ENCODE measurements at regions not wholly inside any gene's neighbourhood (a gene's known extent, or its start where the extent isn't known, plus 50 kb on each side); places are given as distances from the start of the nearest gene placed in this dataset.

DNA sequence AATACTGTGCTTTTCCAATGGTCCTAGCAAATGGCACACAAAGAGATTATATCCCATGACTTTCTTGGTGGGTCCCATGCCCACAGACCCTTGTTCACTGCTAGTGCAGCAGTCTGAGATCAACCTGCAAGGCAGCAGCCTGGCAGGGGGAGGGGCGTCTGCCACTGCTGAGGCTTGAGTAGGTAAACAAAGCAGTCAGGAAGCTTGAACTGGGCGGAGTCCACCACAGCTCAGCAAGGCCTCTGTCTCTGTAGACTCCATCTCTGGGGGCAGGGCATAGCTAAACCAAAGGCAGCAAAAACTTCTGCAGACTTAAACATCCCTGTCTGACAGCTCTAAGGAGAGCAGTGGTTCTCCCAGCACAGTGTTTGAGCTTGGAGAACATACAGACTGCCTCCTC, 82.9 kb downstream of the ZNF737 start:
- 36% methylated on average over 2 of the region's 2 CpGs for WGBS

DNA sequence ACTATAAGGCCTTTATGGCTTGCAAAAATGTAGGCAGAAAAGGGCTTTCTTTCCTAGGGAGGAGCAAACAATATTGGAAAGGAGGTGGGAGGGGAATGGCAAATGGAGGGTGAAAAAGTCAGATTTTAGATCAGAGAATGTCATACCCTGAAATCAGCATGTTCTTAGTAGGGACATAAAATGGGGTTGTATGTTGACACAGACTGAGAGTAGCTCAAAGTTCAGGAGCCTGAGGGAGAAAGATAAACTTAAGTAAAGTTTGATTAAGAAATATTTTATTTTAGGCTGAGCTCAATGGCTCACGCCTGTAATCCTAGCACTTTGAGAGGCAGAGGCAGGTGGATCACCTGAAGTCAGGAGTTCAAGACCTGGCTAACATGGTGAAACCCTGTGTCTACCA, 83.8 kb downstream of the ZNF737 start:
- 93% methylated on average over 1 of the region's 1 CpG for WGBS
- no peak overlapping the region for H3K9ac ChIP-seq (ENCODE audit: low read length)
- no peak overlapping the region for H4K8ac ChIP-seq (ENCODE audit: low read length)
- H2AFZ ChIP-seq (ENCODE audit: low read depth, low read length) = no peak overlapping the region
- no peak overlapping the region for H2BK120ac ChIP-seq (ENCODE audit: low read depth, low read length)
- no peak overlapping the region for H2BK15ac ChIP-seq (ENCODE audit: low read depth, poor library complexity, severe bottlenecking)
- H3K27me3 ChIP-seq (ENCODE audit: control insufficient read depth in 1 of 2, insufficient read depth in 1 of 2, low read length in 2 of 2) = no peaks in the 10 kb centered on the region
- no peak overlapping the region for H3K18ac ChIP-seq (ENCODE audit: low read depth in 1 of 2, low read length in 2 of 2)
- no peak overlapping the region for H3K4ac ChIP-seq (ENCODE audit: low read depth in 1 of 2, low read length in 2 of 2)
- no peak for DNase-seq
- H3K4me3 ChIP-seq (ENCODE audit: insufficient read depth in 1 of 2, low read depth in 1 of 2, low read length in 2 of 2) = no peak overlapping the region
- H3K79me1 ChIP-seq (replicated peaks; ENCODE audit: low read length, poor library complexity, severe bottlenecking) = no peaks in the 10 kb centered on the region
- H4K91ac ChIP-seq (ENCODE audit: low read length) = no peak overlapping the region
- no peak overlapping the region for H2BK12ac ChIP-seq (ENCODE audit: low read length in 2 of 2)
- H3K14ac ChIP-seq (ENCODE audit: low read length in 2 of 2) = no peak overlapping the region
- H3K9me3 ChIP-seq (ENCODE audit: control insufficient read depth, low read length) = peaks cover 35% of the 10 kb centered on the region
- H3K36me3 ChIP-seq (ENCODE audit: control insufficient read depth in 1 of 2, insufficient read depth in 2 of 2, low read depth in 1 of 2, low read length in 2 of 2) = no peaks in the 10 kb centered on the region
- no peak overlapping the region for H3K4me2 ChIP-seq (ENCODE audit: low read length, poor library complexity, severe bottlenecking)
- H2BK5ac ChIP-seq (ENCODE audit: low read depth, low read length, poor library complexity, severe bottlenecking) = no peak overlapping the region
- no peak overlapping the region for H2AK5ac ChIP-seq (ENCODE audit: low read length, severe bottlenecking)
- H3K23ac ChIP-seq (ENCODE audit: low read length in 2 of 2) = no peak overlapping the region
- no peak overlapping the region for H3K27ac ChIP-seq (ENCODE audit: low read length, poor library complexity, severe bottlenecking)
- H3K4me1 ChIP-seq (ENCODE audit: control insufficient read depth, insufficient read depth, low read depth, low read length) = no peaks in the 10 kb centered on the region

More for the DNA sequence above, 82.9 kb downstream of the ZNF737 start:
- no peak overlapping the region for H2BK15ac ChIP-seq (ENCODE audit: low read depth, poor library complexity, severe bottlenecking)
- H3K27ac ChIP-seq (ENCODE audit: low read length, poor library complexity, severe bottlenecking) = no peak overlapping the region
- DNase-seq = no peak
- no peak overlapping the region for H3K14ac ChIP-seq (ENCODE audit: low read length in 2 of 2)
- no peak overlapping the region for H4K8ac ChIP-seq (ENCODE audit: low read length)
- peaks cover 32% of the 10 kb centered on the region for H3K9me3 ChIP-seq (ENCODE audit: control insufficient read depth, low read length)
- H3K4ac ChIP-seq (ENCODE audit: low read depth in 1 of 2, low read length in 2 of 2) = no peak overlapping the region
- no peaks in the 10 kb centered on the region for H3K4me1 ChIP-seq (ENCODE audit: control insufficient read depth, insufficient read depth, low read depth, low read length)
- H2BK12ac ChIP-seq (ENCODE audit: low read length in 2 of 2) = no peak overlapping the region
- H2BK5ac ChIP-seq (ENCODE audit: low read depth, low read length, poor library complexity, severe bottlenecking) = no peak overlapping the region
- H3K9ac ChIP-seq (ENCODE audit: low read length) = no peak overlapping the region
- H3K4me3 ChIP-seq (ENCODE audit: insufficient read depth in 1 of 2, low read depth in 1 of 2, low read length in 2 of 2) = no peak overlapping the region
- H3K23ac ChIP-seq (ENCODE audit: low read length in 2 of 2) = no peak overlapping the region
- no peak overlapping the region for H2AK5ac ChIP-seq (ENCODE audit: low read length, severe bottlenecking)
- no peaks in the 10 kb centered on the region for H3K27me3 ChIP-seq (ENCODE audit: control insufficient read depth in 1 of 2, insufficient read depth in 1 of 2, low read length in 2 of 2)
- H3K4me2 ChIP-seq (ENCODE audit: low read length, poor library complexity, severe bottlenecking) = no peak overlapping the region
- no peaks in the 10 kb centered on the region for H3K79me1 ChIP-seq (replicated peaks; ENCODE audit: low read length, poor library complexity, severe bottlenecking)
- H2AFZ ChIP-seq (ENCODE audit: low read depth, low read length) = no peak overlapping the region
- no peaks in the 10 kb centered on the region for H3K36me3 ChIP-seq (ENCODE audit: control insufficient read depth in 1 of 2, insufficient read depth in 2 of 2, low read depth in 1 of 2, low read length in 2 of 2)
- H3K18ac ChIP-seq (ENCODE audit: low read depth in 1 of 2, low read length in 2 of 2) = no peak overlapping the region
- H2BK120ac ChIP-seq (ENCODE audit: low read depth, low read length) = no peak overlapping the region
- no peak overlapping the region for H4K91ac ChIP-seq (ENCODE audit: low read length)

DNA sequence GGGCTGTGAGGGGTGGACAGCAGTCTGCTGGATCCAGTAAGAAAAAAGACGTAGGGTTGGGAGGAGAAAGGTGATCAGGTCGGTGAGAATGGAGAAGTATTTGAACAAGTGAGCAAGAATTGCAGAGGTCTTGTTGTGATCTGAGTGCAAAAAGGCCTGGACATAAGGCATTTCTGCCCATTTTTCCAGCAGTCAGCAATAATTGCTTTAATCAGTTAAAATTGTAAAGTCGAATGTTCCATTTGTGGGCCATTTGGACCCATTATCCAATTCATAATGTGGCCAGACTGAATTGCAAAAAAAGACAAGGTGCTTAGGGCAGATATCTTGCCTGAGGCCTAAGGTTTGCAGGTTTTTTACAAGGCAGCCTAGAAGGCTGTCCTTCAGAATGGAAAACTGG, 86.1 kb downstream of the ZNF737 start:
- Histone ChIP-seq H2BK15ac (ENCODE audit: low read depth, poor library complexity, severe bottlenecking) (no peak overlapping the region), H3K4ac (ENCODE audit: low read depth in 1 of 2, low read length in 2 of 2) (no peak overlapping the region), H2BK120ac (ENCODE audit: low read depth, low read length) (no peak overlapping the region), H2AK5ac (ENCODE audit: low read length, severe bottlenecking) (no peak overlapping the region), H2BK12ac (ENCODE audit: low read length in 2 of 2) (no peak overlapping the region), H3K79me1 (replicated peaks; ENCODE audit: low read length, poor library complexity, severe bottlenecking) (no peaks in the 10 kb centered on the region), H4K8ac (ENCODE audit: low read length) (no peak overlapping the region), H3K18ac (ENCODE audit: low read depth in 1 of 2, low read length in 2 of 2) (no peak overlapping the region), H3K9ac (ENCODE audit: low read length) (no peak overlapping the region), H3K4me1 (ENCODE audit: control insufficient read depth, insufficient read depth, low read depth, low read length) (no peaks in the 10 kb centered on the region), H3K27me3 (ENCODE audit: control insufficient read depth in 1 of 2, insufficient read depth in 1 of 2, low read length in 2 of 2) (no peaks in the 10 kb centered on the region), H3K4me2 (ENCODE audit: low read length, poor library complexity, severe bottlenecking) (no peak overlapping the region), H2BK5ac (ENCODE audit: low read depth, low read length, poor library complexity, severe bottlenecking) (no peak overlapping the region), H3K9me3 (ENCODE audit: control insufficient read depth, low read length) (peaks cover 53% of the 10 kb centered on the region), H3K4me3 (ENCODE audit: insufficient read depth in 1 of 2, low read depth in 1 of 2, low read length in 2 of 2) (no peak overlapping the region), H4K91ac (ENCODE audit: low read length) (no peak overlapping the region), H3K14ac (ENCODE audit: low read length in 2 of 2) (no peak overlapping the region), H3K27ac (ENCODE audit: low read length, poor library complexity, severe bottlenecking) (no peak overlapping the region), H2AFZ (ENCODE audit: low read depth, low read length) (no peak overlapping the region), H3K36me3 (ENCODE audit: control insufficient read depth in 1 of 2, insufficient read depth in 2 of 2, low read depth in 1 of 2, low read length in 2 of 2) (no peaks in the 10 kb centered on the region), H3K23ac (ENCODE audit: low read length in 2 of 2) (no peak overlapping the region)
- DNase-seq = no peak
- 53% methylated on average over 3 of the region's 3 CpGs for WGBS

DNA sequence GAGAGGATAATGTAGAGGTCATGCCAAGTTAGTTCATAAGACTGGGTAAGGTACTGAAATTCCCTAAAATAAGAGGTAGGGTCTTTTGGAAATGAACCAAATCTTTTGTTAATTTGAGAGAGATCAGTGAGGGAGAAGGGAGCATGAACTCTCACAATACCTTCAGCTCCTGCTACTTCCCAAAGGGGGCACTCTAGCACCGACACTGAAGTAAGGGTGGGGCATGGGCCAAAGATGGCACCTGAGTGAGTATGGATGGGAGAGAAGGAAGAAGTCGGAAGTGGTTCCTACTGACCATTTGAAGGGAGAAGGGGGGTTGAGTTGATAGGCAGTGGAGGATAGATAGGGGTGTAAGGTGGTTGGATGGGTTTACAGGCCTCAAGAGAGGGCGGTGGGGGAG, 86.6 kb downstream of the ZNF737 start:
- no peaks in the 10 kb centered on the region for H3K79me1 ChIP-seq (replicated peaks; ENCODE audit: low read length, poor library complexity, severe bottlenecking)

More for the DNA sequence above, 86.6 kb downstream of the ZNF737 start:
- Histone ChIP-seq H3K23ac (ENCODE audit: low read length in 2 of 2) (no peak overlapping the region), H4K8ac (ENCODE audit: low read length) (no peak overlapping the region), H3K9ac (ENCODE audit: low read length) (no peak overlapping the region), H2BK12ac (ENCODE audit: low read length in 2 of 2) (no peak overlapping the region), H2BK120ac (ENCODE audit: low read depth, low read length) (no peak overlapping the region), H3K4ac (ENCODE audit: low read depth in 1 of 2, low read length in 2 of 2) (no peak overlapping the region), H2BK15ac (ENCODE audit: low read depth, poor library complexity, severe bottlenecking) (no peak overlapping the region), H3K14ac (ENCODE audit: low read length in 2 of 2) (no peak overlapping the region), H3K4me3 (ENCODE audit: insufficient read depth in 1 of 2, low read depth in 1 of 2, low read length in 2 of 2) (no peak overlapping the region), H2BK5ac (ENCODE audit: low read depth, low read length, poor library complexity, severe bottlenecking) (no peak overlapping the region), H2AFZ (ENCODE audit: low read depth, low read length) (no peak overlapping the region), H3K4me2 (ENCODE audit: low read length, poor library complexity, severe bottlenecking) (no peak overlapping the region), H4K91ac (ENCODE audit: low read length) (no peak overlapping the region), H3K27me3 (ENCODE audit: control insufficient read depth in 1 of 2, insufficient read depth in 1 of 2, low read length in 2 of 2) (no peaks in the 10 kb centered on the region), H3K27ac (ENCODE audit: low read length, poor library complexity, severe bottlenecking) (no peak overlapping the region), H3K9me3 (ENCODE audit: control insufficient read depth, low read length) (peaks cover 53% of the 10 kb centered on the region), H3K36me3 (ENCODE audit: control insufficient read depth in 1 of 2, insufficient read depth in 2 of 2, low read depth in 1 of 2, low read length in 2 of 2) (no peaks in the 10 kb centered on the region), H2AK5ac (ENCODE audit: low read length, severe bottlenecking) (no peak overlapping the region), H3K18ac (ENCODE audit: low read depth in 1 of 2, low read length in 2 of 2) (no peak overlapping the region), H3K4me1 (ENCODE audit: control insufficient read depth, insufficient read depth, low read depth, low read length) (no peaks in the 10 kb centered on the region)
- 68% methylated on average over 3 of the region's 3 CpGs for WGBS
- DNase-seq = no peak
